HFFc6 (cell line): ENCODE measurements at regions not wholly inside any gene's neighbourhood (a gene's known extent, or its start where the extent isn't known, plus 50 kb on each side); places are given as distances from the start of the nearest gene placed in this dataset.

ENCODE experiments used
- DNase-seq: peaks from one replicate; pipeline ENCODE4 v3.0.0-alpha.2; 2018
- H3K27ac Mint-ChIP-seq: 2 replicates; pipeline ENCODE4 v1.8.0; 2020; ENCODE audit warnings: mild to moderate bottlenecking, mixed read lengths
- H3K27me3 Mint-ChIP-seq: 2 replicates; pipeline ENCODE4 v1.8.0; 2021; ENCODE audit warnings: mild to moderate bottlenecking, moderate library complexity, mixed read lengths; ENCODE audit not compliant: insufficient read depth
- H3K36me3 Mint-ChIP-seq: 2 replicates; pipeline ENCODE4 v1.8.0; 2021; ENCODE audit warnings: low read depth, mixed read lengths
- H3K4me1 Mint-ChIP-seq: 2 replicates; pipeline ENCODE4 v1.8.0; 2020; ENCODE audit warnings: low read depth, mixed read lengths
- H3K4me3 Mint-ChIP-seq: 2 replicates; pipeline ENCODE4 v1.8.0; 2020; ENCODE audit warnings: mild to moderate bottlenecking, moderate library complexity, mixed read lengths
- H3K9me3 Mint-ChIP-seq: 2 replicates; pipeline ENCODE4 v1.8.0; 2020; ENCODE audit warnings: mild to moderate bottlenecking, mixed read lengths
- CTCF ChIP-seq: fragments of 200-600 bp; sonication (generic); IDR thresholded peaks from 2 replicates; pipeline ENCODE4 v1.5.0; 2021; ENCODE audit warnings: antibody characterized with exemption, mild to moderate bottlenecking

- Mint-ChIP-seq H3K4me3 (no peak overlapping the region), H3K27me3 (peaks cover 2% of the 10 kb centered on the region; the same call in 1 of the 2 replicates), H3K4me1 (no peaks in the 10 kb centered on the region), H3K27ac (no peak overlapping the region), H3K36me3 (peaks cover 5% of the 10 kb centered on the region; the same call in 1 of the 2 replicates), H3K9me3 (peaks cover 43% of the 10 kb centered on the region)
- TF ChIP-seq CTCF: no peak
- no peak for DNase-seq
These were observed 187.3 kb upstream of the AUTS2 start for GRCh38 chr7:69411018-69411417.

GRCh38 chr7:69411466-69411865 is 186.8 kb upstream of the AUTS2 start:
- no peak for TF ChIP-seq CTCF
- Mint-ChIP-seq H3K9me3 (peaks cover 43% of the 10 kb centered on the region), H3K27ac (no peak overlapping the region), H3K27me3 (peaks cover 2% of the 10 kb centered on the region; the same call in 1 of the 2 replicates), H3K4me1 (no peaks in the 10 kb centered on the region), H3K4me3 (no peak overlapping the region), H3K36me3 (peaks cover 5% of the 10 kb centered on the region; the same call in 1 of the 2 replicates)
- no peak for DNase-seq

GRCh38 chr7:69412331-69413146 is 185.7 kb upstream of the AUTS2 start:
- TF ChIP-seq CTCF: no peak
- H3K36me3 Mint-ChIP-seq: peaks cover 5% of the 10 kb centered on the region; the same call in 1 of the 2 replicates
- H3K4me1 Mint-ChIP-seq: no peaks in the 10 kb centered on the region
- peaks cover 44% of the 10 kb centered on the region for H3K9me3 Mint-ChIP-seq
- H3K27me3 Mint-ChIP-seq: peaks cover 2% of the 10 kb centered on the region; the same call in 1 of the 2 replicates
- no peak for DNase-seq
- H3K27ac Mint-ChIP-seq: no peak overlapping the region
- no peak overlapping the region for H3K4me3 Mint-ChIP-seq

- Mint-ChIP-seq H3K27ac (no peak overlapping the region), H3K27me3 (no peaks in the 10 kb centered on the region; the same call in none of the 2 replicates), H3K9me3 (peaks cover 47% of the 10 kb centered on the region), H3K4me1 (no peaks in the 10 kb centered on the region), H3K36me3 (peaks cover 5% of the 10 kb centered on the region; the same call in 1 of the 2 replicates), H3K4me3 (no peak overlapping the region)
- TF ChIP-seq CTCF: no peak
- no peak for DNase-seq
These were observed 183.7 kb upstream of the AUTS2 start for GRCh38 chr7:69414555-69414954.

- H3K36me3 Mint-ChIP-seq: no peaks in the 10 kb centered on the region; the same call in none of the 2 replicates
- no peaks in the 10 kb centered on the region for H3K4me1 Mint-ChIP-seq
- H3K27me3 Mint-ChIP-seq: no peaks in the 10 kb centered on the region; the same call in 1 of the 2 replicates
- H3K9me3 Mint-ChIP-seq: peaks cover 67% of the 10 kb centered on the region
- TF ChIP-seq CTCF: no peak
- no peak for DNase-seq
- H3K27ac Mint-ChIP-seq: no peak overlapping the region
- H3K4me3 Mint-ChIP-seq: no peak overlapping the region
These were observed 179.2 kb upstream of the AUTS2 start for GRCh38 chr7:69418869-69419670.
